Ectodermal cell (in vitro differentiated cells): ENCODE measurements at regions not wholly inside any gene's neighbourhood (a gene's known extent, or its start where the extent isn't known, plus 50 kb on each side); places are given as distances from the start of the nearest gene placed in this dataset.

Experiments
- H3K27ac ChIP-seq: 2 replicates; pipeline ENCODE4 v1.7.0; 2013; ENCODE audit warnings: mild to moderate bottlenecking, low read depth, low read length; ENCODE audit not compliant: insufficient read depth, poor library complexity, severe bottlenecking
- H3K27me3 ChIP-seq: 2 replicates; pipeline ENCODE4 v1.7.0; 2013; ENCODE audit warnings: mild to moderate bottlenecking, low read length; ENCODE audit not compliant: insufficient read depth, control insufficient read depth, poor library complexity, severe bottlenecking
- H3K36me3 ChIP-seq: one replicate; pipeline ENCODE4 v1.7.0; 2013; ENCODE audit warnings: low read length; ENCODE audit not compliant: control insufficient read depth, insufficient read depth
- H3K4me1 ChIP-seq: one replicate; pipeline ENCODE4 v1.7.0; 2013; ENCODE audit warnings: low read length; ENCODE audit not compliant: control insufficient read depth, insufficient read depth
- H3K4me3 ChIP-seq: 2 replicates; pipeline ENCODE4 v1.7.0; 2013; ENCODE audit warnings: low read depth, low read length, control low read depth; ENCODE audit not compliant: insufficient read depth
- H3K9me3 ChIP-seq: 2 replicates; pipeline ENCODE4 v1.7.0; 2013; ENCODE audit warnings: mild to moderate bottlenecking, low read length, moderate library complexity; ENCODE audit not compliant: control insufficient read depth
- WGBS, 2 experiments: methylation state at CpG; one replicate each; pipeline ENCODE4 v1.1.7; 2013; ENCODE audit warnings: missing lambda C conversion rate in 2 of 2; 5-methylcytosine and 5-hydroxymethylcytosine counted together

DNA sequence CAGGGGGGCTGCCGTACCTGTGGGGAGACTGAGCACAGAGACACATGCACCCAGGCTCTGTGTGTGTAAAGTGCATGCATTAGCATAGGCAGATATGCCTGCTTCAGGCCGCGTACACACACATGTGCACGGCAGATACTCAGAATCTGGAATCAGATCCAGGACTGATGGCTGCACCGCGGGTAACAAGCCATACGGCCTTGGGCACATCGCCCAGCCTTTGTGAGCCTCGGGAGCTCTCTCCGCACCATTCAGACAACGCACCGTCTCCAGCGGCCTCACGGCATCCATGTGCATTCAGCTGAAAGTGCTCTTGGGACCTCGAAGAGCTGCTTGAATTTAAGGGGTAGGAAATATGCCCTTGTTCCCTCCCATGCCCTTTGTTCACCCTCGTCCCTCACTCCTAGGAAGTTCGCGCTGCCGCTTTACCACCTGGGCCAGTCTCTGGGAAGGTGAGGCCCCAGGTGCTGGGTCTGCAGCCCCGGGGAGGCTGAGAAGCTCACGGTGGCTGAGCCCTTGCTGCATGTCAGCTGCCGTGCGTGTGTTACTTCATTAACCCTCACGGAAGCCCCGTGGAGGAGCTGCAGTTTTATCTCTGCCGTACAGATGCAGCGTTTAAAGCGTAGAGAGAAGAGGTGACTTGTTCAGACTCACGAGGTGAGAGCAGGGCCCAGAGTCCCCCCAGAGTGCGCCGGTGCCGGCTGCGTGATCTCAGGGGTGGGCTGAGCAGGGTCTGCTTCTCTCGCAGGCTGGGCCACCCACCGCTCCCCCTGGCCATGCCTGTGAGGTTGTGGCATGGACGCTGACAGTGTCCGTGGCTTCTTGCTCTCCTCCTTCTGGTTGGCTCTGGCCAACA is 377.7 kb upstream of the MYT1L start:
- no peaks in the 10 kb centered on the region for H3K36me3 ChIP-seq
- H3K27ac ChIP-seq: no peak overlapping the region
- peaks cover 11% of the 10 kb centered on the region for H3K4me1 ChIP-seq
- H3K4me3 ChIP-seq: no peak overlapping the region
- H3K9me3 ChIP-seq: no peaks in the 10 kb centered on the region
- H3K27me3 ChIP-seq: no peaks in the 10 kb centered on the region
- 92 to 93% methylated on average over 37 of the region's 37 CpGs for WGBS, 2 experiments

DNA sequence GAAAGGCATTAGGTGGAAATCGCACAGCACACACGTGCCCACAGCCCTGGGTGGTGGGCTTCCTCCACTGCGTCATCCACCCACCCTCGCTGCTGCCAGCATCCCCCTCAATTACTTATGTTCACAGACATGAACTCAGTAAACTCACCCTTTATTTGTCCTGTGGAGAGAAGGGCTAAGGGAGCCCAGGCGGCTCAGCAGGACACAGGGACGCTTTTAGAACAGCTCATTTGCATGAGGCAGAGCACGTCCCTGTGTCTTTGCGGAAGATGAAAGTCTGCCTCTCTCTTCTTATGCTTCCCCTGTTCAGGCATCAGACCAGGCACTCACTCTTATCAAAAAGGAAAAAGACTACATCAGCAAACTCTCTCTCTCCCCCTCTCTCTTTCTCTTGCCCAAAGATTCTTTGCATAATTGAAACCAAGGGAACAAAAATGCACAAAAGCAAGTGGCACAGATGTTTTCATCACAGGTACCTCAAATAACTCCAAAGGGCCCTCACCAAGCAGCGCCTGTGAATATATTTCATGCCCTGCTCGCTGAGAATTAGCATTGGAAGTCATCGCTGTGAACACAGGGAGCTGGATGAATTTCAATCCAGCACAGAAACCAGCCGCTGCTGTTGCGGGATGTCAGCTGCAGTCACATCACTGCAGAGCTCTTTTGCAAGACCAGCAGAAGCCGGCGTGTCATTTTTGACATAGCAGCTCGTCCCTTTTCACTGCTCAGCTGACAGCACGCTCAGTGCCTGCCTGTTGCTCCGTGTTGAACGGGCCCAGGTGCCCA is 376.3 kb upstream of the MYT1L start:
- peaks cover 11% of the 10 kb centered on the region for H3K4me1 ChIP-seq
- no peaks in the 10 kb centered on the region for H3K9me3 ChIP-seq
- 66 to 67% methylated on average over 19 of the region's 19 CpGs for WGBS, 2 experiments
- H3K27ac ChIP-seq: no peak overlapping the region
- H3K27me3 ChIP-seq: no peaks in the 10 kb centered on the region
- no peak overlapping the region for H3K4me3 ChIP-seq
- H3K36me3 ChIP-seq: no peaks in the 10 kb centered on the region

DNA sequence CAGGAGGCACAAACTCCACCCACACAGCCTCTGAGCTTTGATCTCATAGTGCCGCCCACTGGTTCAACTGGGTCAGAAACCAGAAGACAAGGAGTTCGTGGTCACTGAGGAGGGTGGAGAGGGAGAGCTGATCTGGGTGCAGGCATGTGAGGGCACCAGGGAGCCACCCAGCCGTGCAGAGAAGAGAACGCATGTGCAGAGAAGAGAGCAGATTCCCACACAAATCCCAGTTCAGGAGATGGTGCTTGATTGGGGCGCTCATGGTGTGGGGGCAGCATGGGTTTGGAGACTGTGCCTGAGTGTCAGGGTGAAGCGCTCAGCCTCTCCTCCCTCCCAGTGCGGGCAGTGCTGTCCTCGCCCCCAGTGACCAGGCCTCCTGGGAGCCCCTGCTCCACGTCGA is 375.2 kb upstream of the MYT1L start:
- no peak overlapping the region for H3K4me3 ChIP-seq
- no peaks in the 10 kb centered on the region for H3K36me3 ChIP-seq
- 85 to 87% methylated on average over 10 of the region's 10 CpGs for WGBS, 2 experiments
- H3K27me3 ChIP-seq: no peaks in the 10 kb centered on the region
- H3K9me3 ChIP-seq: no peaks in the 10 kb centered on the region
- no peak overlapping the region for H3K27ac ChIP-seq
- peaks cover 11% of the 10 kb centered on the region for H3K4me1 ChIP-seq

DNA sequence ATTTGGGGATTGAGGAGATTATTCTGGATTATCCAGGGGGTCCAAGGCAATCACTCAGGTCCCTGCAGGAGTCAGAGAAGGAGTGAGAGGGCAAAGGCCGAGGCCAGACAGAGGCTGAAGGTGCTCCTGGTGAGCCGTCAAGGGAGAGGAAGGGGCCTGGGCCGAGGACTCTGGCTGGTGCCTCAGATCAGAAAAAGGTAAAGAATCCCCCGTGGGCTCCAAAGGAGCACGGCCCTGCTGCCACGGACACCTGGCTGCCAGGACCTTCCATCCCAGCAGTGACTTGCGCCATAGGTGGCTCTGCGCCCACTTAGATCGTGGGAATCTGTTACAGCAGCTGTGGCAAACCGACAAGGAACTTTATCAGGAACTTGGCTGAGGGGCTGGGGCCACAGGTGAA is 374.8 kb upstream of the MYT1L start:
- no peaks in the 10 kb centered on the region for H3K27me3 ChIP-seq
- H3K36me3 ChIP-seq: no peaks in the 10 kb centered on the region
- no peak overlapping the region for H3K27ac ChIP-seq
- WGBS, 2 experiments: 87 to 91% methylated on average over 10 of the region's 10 CpGs
- H3K4me3 ChIP-seq: no peak overlapping the region
- peaks cover 11% of the 10 kb centered on the region for H3K4me1 ChIP-seq
- no peaks in the 10 kb centered on the region for H3K9me3 ChIP-seq

DNA sequence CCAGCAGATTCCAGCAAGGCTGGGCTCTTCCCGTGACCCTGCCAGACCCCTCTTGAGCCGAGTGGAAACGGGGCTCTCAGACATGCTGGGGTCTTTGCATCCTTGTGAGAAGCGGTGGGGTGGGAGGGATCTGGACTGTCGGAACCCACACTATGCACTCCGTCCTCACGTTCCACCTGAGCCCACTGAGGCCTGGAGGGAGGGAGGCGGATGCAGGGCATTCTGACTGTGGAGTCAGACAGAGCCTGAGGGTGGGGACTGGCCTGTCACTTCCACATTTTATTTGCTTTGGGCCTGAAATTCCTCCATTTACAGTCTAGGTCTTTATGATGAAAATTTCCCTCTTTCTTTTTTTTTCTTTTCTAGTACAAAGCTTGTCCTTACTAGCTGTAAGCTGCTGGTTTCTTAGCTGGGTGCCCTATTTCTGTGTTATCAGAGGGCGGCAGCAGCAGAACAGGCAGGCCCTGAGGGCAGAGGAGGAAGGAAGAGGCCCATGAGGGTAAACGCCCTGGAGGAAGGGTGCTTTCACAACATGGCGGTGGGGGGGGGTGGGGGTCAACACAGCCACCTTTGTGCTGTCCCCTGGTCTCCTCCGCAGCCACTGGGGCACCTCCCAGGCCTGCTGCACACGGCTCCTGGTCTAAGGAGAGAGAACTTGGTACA is 373.5 kb upstream of the MYT1L start:
- Histone ChIP-seq H3K27me3 (no peaks in the 10 kb centered on the region), H3K9me3 (no peaks in the 10 kb centered on the region), H3K27ac (no peak overlapping the region), H3K4me3 (no peak overlapping the region), H3K36me3 (no peaks in the 10 kb centered on the region), H3K4me1 (peaks cover 11% of the 10 kb centered on the region)
- 77% methylated on average over 12 to 13 of the region's 13 CpGs for WGBS, 2 experiments

DNA sequence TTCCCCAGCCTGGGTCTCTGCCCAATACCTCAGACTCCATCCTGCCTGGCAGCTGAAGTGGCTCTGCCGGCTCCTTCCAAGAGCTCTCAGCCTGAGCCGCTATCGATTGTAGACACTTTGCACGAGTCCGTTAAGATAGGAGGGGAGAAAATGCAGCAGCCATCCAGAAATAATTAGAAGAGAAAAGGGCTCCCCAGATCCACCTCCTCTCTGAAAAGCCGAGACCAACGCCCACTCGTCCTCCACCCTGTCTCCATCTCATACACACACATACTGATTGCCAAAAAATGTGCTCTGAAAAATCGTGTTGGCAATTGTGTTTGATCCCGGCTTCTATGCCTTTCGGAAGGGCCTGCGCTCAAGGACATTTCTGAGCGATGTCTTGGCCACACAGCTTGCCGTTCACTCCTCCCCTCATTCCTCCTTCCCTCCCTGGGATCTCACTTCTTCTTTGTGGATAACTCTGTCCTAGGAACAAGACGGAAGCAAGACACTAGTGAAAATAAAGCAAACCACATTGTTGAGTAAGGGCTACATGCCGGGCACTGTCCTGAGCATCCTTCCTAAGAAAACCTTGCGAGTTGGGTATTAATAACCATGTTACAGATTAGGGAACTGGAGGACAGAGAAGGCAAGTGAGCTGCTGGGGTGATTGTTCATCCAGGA is 372.8 kb upstream of the MYT1L start:
- Histone ChIP-seq H3K9me3 (no peaks in the 10 kb centered on the region), H3K4me1 (peaks cover 11% of the 10 kb centered on the region), H3K36me3 (no peaks in the 10 kb centered on the region), H3K27me3 (no peaks in the 10 kb centered on the region), H3K4me3 (no peak overlapping the region), H3K27ac (no peak overlapping the region)
- WGBS, 2 experiments: 91 to 95% methylated on average over 17 of the region's 17 CpGs

DNA sequence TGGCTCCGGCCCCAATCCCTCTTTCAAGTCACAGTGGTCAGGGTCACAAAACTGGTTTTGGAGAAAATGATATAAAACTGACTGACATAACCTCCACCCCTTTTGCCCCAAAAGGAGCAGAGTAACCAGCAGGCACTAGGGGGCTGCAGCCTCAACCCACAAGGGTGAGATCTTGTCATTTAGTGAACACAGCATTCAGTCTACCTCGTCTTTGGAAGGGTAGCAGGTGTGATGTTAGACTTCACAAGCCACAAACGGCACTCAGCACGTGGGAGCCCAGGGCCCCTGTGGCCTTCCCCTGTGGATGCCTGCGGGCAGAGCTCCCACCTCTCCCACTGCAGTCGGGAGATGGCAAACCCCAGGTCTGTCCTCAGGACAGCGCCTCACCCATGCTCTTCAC is 372.1 kb upstream of the MYT1L start:
- H3K9me3 ChIP-seq: no peaks in the 10 kb centered on the region
- H3K27ac ChIP-seq: no peak overlapping the region
- no peak overlapping the region for H3K4me3 ChIP-seq
- peaks cover 11% of the 10 kb centered on the region for H3K4me1 ChIP-seq
- no peaks in the 10 kb centered on the region for H3K36me3 ChIP-seq
- no peaks in the 10 kb centered on the region for H3K27me3 ChIP-seq
- WGBS, 2 experiments: 90 to 91% methylated on average over 7 of the region's 7 CpGs

DNA sequence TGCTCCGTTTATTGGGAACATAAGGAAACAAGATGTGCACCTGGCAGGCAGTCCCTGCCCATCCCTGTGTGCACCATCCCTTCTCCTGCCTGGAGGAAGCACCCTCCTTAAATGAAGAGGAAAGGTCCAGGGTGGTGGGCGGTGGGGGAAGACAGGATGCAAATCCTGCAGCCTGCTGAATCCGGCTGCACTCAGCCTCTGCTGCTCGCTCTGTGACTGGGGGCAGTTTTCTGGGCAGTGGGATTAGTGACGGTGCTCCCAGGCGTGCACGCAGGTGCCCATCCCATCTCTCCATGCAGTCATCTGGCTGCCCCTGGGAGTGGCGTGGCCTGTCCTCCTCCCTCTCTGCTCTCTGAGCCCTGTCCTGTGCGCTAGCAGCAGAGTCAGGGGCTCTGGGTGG is 371.3 kb upstream of the MYT1L start:
- Histone ChIP-seq H3K27ac (no peak overlapping the region), H3K4me3 (no peak overlapping the region), H3K4me1 (peaks cover 7% of the 10 kb centered on the region), H3K9me3 (no peaks in the 10 kb centered on the region), H3K27me3 (no peaks in the 10 kb centered on the region), H3K36me3 (no peaks in the 10 kb centered on the region)
- 82 to 83% methylated on average over 9 of the region's 9 CpGs for WGBS, 2 experiments

DNA sequence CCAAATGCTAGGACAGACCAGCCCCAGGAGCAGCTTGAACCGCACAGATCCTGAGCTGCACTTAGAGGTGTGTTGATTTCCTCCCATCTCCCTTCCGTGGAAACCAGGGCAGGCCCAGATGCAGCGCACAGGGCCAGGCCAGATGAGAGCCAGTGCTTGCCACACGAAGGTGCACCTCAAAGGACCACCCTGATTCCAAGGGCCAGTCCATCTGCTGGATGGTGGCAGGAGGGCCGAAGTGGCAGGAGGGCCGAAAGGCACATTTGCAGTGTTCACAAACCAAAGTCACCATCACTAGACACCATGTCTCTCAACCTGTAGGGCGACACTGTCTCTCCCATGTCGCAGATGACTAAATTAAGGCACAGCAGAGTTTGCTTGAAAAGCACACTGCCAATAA is 370.7 kb upstream of the MYT1L start:
- Histone ChIP-seq H3K4me1 (peaks cover 2% of the 10 kb centered on the region), H3K4me3 (no peak overlapping the region), H3K9me3 (no peaks in the 10 kb centered on the region), H3K36me3 (no peaks in the 10 kb centered on the region), H3K27ac (no peak overlapping the region), H3K27me3 (no peaks in the 10 kb centered on the region)
- 85 to 87% methylated on average over 8 of the region's 8 CpGs for WGBS, 2 experiments
